ENCODE measurements at regions not wholly inside any gene's neighbourhood (a gene's known extent, or its start where the extent isn't known, plus 50 kb on each side); places are given as distances from the start of the nearest gene placed in this dataset.

DNA sequence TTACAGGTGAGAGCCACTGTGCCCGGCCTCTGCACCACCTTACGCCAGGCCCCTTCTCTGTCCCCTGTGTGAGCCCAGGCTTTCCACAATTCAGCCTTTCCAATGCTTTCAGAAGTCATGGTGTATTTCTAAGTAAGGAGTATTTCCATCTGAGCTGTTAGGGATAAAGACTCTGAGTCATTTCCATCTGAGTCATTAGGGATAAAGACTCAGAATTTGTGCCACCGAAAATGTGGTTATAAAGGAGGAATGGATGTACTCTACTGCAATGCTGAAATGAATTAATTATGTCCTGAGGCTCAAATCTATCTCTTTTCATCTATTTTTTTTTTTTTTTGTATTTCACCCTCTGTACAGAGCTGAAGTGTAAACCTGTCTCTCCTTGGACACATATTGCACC is 84.0 kb downstream of the GATA3 start:
- DNase-seq (ENCODE audit: low read depth, low spot score), result no peak
- no peak overlapping the region for H3K4me3 ChIP-seq (ENCODE audit: insufficient read length, low read depth)
- TF ChIP-seq SUZ12 (IDR thresholded peaks at IDR 0.05; ENCODE audit: extremely low read depth, insufficient read depth, insufficient read length) (no peak), ZNF274 (IDR thresholded peaks at IDR 0.05; ENCODE audit: low read depth, low read length) (no peak), YY1 (IDR thresholded peaks at IDR 0.05; ENCODE audit: insufficient read depth, insufficient read length) (no peak)
- H3K9me3 ChIP-seq (ENCODE audit: insufficient read depth, low read length), result no peaks in the 10 kb centered on the region
- no peaks in the 10 kb centered on the region for H3K36me3 ChIP-seq (ENCODE audit: insufficient read depth, insufficient read length, low read length)
- H3K9ac ChIP-seq (ENCODE audit: insufficient read length, low read depth), result no peak overlapping the region
- no peaks in the 10 kb centered on the region for H3K27me3 ChIP-seq (ENCODE audit: insufficient read depth, insufficient read length)
- H3K4me1 ChIP-seq (ENCODE audit: insufficient read depth, insufficient read length), result no peaks in the 10 kb centered on the region

DNA sequence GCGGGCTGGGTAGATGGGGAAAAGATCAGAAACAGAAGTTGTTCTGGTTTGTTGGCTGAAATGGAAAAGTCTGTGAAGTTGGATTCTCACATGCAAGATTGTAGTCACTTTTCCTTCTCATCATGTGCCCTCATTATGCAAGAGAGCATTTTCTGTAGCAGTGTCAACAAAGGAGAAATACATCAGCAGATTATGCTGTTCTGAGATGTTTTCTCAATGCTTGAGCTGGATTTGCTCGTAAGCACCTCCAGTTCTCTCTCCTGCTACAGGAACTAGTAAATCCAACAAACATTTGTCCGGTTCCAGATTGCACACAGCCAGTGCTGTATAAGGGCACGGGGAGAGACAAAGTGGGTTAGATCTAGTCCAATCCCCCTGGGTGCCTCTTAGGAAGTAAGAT is 90.0 kb downstream of the GATA3 start:
- Histone ChIP-seq H3K4me1 (ENCODE audit: insufficient read depth, insufficient read length) (no peaks in the 10 kb centered on the region), H3K27me3 (ENCODE audit: insufficient read depth, insufficient read length) (no peaks in the 10 kb centered on the region), H3K9me3 (ENCODE audit: insufficient read depth, low read length) (no peaks in the 10 kb centered on the region), H3K36me3 (ENCODE audit: insufficient read depth, insufficient read length, low read length) (no peaks in the 10 kb centered on the region), H3K9ac (ENCODE audit: insufficient read length, low read depth) (no peak overlapping the region), H3K4me3 (ENCODE audit: insufficient read length, low read depth) (no peak overlapping the region)
- TF ChIP-seq YY1 (IDR thresholded peaks at IDR 0.05; ENCODE audit: insufficient read depth, insufficient read length) (no peak), ZNF274 (IDR thresholded peaks at IDR 0.05; ENCODE audit: low read depth, low read length) (no peak), SUZ12 (IDR thresholded peaks at IDR 0.05; ENCODE audit: extremely low read depth, insufficient read depth, insufficient read length) (no peak)
- no peak for DNase-seq (ENCODE audit: low read depth, low spot score)

DNA sequence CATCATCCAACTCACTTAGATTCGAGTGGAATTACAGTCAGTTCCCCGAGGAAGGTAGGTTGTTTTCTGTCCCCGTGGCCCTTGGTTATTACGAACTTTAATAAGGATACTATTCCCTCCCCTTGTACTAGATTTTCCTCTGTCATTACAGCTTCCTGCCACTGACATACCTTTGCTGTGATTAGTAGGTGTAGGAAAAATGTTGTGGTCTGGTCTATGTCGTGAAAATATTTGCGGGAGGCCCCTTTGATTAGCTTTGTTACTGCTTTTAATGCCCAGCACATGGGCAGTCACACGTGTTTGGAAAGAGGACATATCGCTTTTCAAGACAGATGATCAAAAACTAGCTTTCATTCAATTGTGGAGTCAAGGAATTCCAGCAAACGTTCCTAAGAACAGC is 92.2 kb downstream of the GATA3 start:
- DNase-seq (ENCODE audit: low read depth, low spot score), result no peak
- Histone ChIP-seq H3K4me1 (ENCODE audit: insufficient read depth, insufficient read length) (no peaks in the 10 kb centered on the region), H3K36me3 (ENCODE audit: insufficient read depth, insufficient read length, low read length) (no peaks in the 10 kb centered on the region), H3K9me3 (ENCODE audit: insufficient read depth, low read length) (no peaks in the 10 kb centered on the region), H3K9ac (ENCODE audit: insufficient read length, low read depth) (no peak overlapping the region), H3K27me3 (ENCODE audit: insufficient read depth, insufficient read length) (no peaks in the 10 kb centered on the region), H3K4me3 (ENCODE audit: insufficient read length, low read depth) (no peak overlapping the region)
- TF ChIP-seq SUZ12 (IDR thresholded peaks at IDR 0.05; ENCODE audit: extremely low read depth, insufficient read depth, insufficient read length) (no peak), YY1 (IDR thresholded peaks at IDR 0.05; ENCODE audit: insufficient read depth, insufficient read length) (no peak), ZNF274 (IDR thresholded peaks at IDR 0.05; ENCODE audit: low read depth, low read length) (no peak)

DNA sequence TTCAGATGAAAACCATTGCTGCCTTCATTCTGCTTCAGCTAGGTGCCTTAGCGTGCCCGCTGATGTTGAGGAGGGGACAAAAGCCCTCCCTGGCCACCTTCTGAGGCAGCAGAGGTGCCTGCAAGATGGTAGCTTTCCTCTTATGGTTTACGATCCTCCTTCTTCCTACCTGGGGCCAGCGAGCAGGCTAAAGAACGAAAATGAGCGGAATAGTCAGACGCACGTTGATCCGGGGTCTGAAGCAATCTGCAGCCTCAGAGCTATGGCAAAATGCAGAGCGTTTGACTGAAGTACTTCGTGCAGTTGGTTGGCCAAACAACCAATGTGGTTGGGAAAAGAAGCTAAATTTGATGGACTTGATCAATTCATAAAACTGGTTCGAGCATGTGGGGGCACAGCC is 95.5 kb downstream of the GATA3 start:
- H3K4me3 ChIP-seq (ENCODE audit: insufficient read length, low read depth), result no peak overlapping the region
- H3K9ac ChIP-seq (ENCODE audit: insufficient read length, low read depth), result no peak overlapping the region
- TF ChIP-seq SUZ12 (IDR thresholded peaks at IDR 0.05; ENCODE audit: extremely low read depth, insufficient read depth, insufficient read length) (no peak), YY1 (IDR thresholded peaks at IDR 0.05; ENCODE audit: insufficient read depth, insufficient read length) (no peak), ZNF274 (IDR thresholded peaks at IDR 0.05; ENCODE audit: low read depth, low read length) (no peak)
- no peaks in the 10 kb centered on the region for H3K4me1 ChIP-seq (ENCODE audit: insufficient read depth, insufficient read length)
- H3K36me3 ChIP-seq (ENCODE audit: insufficient read depth, insufficient read length, low read length), result no peaks in the 10 kb centered on the region
- H3K27me3 ChIP-seq (ENCODE audit: insufficient read depth, insufficient read length), result no peaks in the 10 kb centered on the region
- DNase-seq (ENCODE audit: low read depth, low spot score), result no peak
- no peaks in the 10 kb centered on the region for H3K9me3 ChIP-seq (ENCODE audit: insufficient read depth, low read length)

DNA sequence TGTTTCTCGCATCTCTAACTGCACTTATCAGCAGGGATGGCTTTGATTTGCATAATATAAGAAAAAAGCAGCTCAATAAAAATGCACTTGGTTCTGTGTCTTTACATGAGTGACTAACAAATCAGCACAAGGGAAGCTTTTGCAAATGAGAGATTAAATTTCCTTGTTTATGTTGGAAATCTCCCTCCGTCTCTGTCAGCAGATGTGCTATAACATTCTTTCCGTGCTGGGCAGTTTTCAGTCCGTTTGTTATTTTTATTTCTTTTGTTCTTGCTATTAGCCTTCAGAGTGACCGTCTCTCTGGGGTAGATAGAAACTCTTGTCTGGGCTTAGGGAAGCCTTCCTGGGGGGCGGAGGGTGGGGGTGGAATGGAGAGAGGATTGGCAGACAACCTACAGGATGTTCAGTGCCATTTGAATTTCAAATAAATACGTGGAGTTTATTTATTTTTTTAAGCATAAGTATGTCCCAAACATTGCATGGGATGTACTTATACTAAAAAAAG is 96.0 kb downstream of the GATA3 start:
- no peaks in the 10 kb centered on the region for H3K36me3 ChIP-seq (ENCODE audit: insufficient read depth, insufficient read length, low read length)
- no peak for DNase-seq (ENCODE audit: low read depth, low spot score)
- no peak overlapping the region for H3K4me3 ChIP-seq (ENCODE audit: insufficient read length, low read depth)

DNA sequence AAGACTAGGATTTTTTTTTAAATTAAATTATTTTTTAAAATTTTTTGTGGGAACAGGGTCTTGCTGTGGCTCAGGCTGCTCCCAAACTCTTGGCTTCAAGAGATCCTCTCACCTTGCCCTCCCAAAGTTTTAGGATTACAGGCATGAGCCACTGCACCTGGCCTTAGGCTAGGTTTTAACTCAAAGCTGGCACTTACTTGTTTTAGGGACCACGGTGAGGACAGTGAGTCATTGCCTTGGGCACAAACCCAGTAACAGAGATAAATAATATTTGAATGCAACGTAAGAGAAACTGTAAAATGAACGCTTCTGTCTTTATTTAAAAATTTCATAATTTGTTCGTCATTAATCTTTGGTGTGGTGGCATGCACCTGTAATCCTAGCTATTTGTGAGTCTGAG is 96.6 kb downstream of the GATA3 start:
- no peaks in the 10 kb centered on the region for H3K36me3 ChIP-seq (ENCODE audit: insufficient read depth, insufficient read length, low read length)
- H3K9ac ChIP-seq (ENCODE audit: insufficient read length, low read depth), result no peak overlapping the region
- no peaks in the 10 kb centered on the region for H3K27me3 ChIP-seq (ENCODE audit: insufficient read depth, insufficient read length)
- TF ChIP-seq SUZ12 (IDR thresholded peaks at IDR 0.05; ENCODE audit: extremely low read depth, insufficient read depth, insufficient read length), result no peak
- no peak for TF ChIP-seq YY1 (IDR thresholded peaks at IDR 0.05; ENCODE audit: insufficient read depth, insufficient read length)
- no peak for TF ChIP-seq ZNF274 (IDR thresholded peaks at IDR 0.05; ENCODE audit: low read depth, low read length)
- H3K9me3 ChIP-seq (ENCODE audit: insufficient read depth, low read length), result no peaks in the 10 kb centered on the region
- no peak for DNase-seq (ENCODE audit: low read depth, low spot score)
- H3K4me1 ChIP-seq (ENCODE audit: insufficient read depth, insufficient read length), result no peaks in the 10 kb centered on the region
- H3K4me3 ChIP-seq (ENCODE audit: insufficient read length, low read depth), result no peak overlapping the region

More for the DNA sequence above, 96.0 kb downstream of the GATA3 start:
- H3K9ac ChIP-seq (ENCODE audit: insufficient read length, low read depth), result no peak overlapping the region
- no peaks in the 10 kb centered on the region for H3K9me3 ChIP-seq (ENCODE audit: insufficient read depth, low read length)
- no peaks in the 10 kb centered on the region for H3K4me1 ChIP-seq (ENCODE audit: insufficient read depth, insufficient read length)
- no peaks in the 10 kb centered on the region for H3K27me3 ChIP-seq (ENCODE audit: insufficient read depth, insufficient read length)
- TF ChIP-seq SUZ12 (IDR thresholded peaks at IDR 0.05; ENCODE audit: extremely low read depth, insufficient read depth, insufficient read length), result no peak
- TF ChIP-seq ZNF274 (IDR thresholded peaks at IDR 0.05; ENCODE audit: low read depth, low read length), result no peak
- no peak for TF ChIP-seq YY1 (IDR thresholded peaks at IDR 0.05; ENCODE audit: insufficient read depth, insufficient read length)

DNA sequence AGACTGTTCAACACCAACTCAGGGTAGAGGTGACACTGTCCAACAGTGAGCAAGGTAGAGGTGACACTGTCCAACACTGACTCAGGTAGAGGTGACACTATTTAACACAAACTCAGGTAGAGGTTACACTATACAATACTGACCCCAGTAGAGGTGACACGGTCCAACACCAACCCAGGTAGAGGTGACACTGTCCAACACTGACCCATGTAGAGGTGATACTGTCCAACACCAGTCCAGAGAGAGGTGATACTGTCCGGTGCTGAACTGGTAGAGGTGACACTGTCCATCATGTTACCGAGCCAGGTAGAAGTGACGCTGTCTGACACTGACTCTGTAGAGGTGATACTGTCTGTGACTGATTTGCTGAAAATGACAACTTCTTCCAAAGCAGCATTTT is 102.4 kb downstream of the GATA3 start:
- no peaks in the 10 kb centered on the region for H3K27me3 ChIP-seq (ENCODE audit: insufficient read depth, insufficient read length)
- no peak for DNase-seq (ENCODE audit: low read depth, low spot score)
- H3K4me3 ChIP-seq (ENCODE audit: insufficient read length, low read depth), result no peak overlapping the region
- no peak for TF ChIP-seq SUZ12 (IDR thresholded peaks at IDR 0.05; ENCODE audit: extremely low read depth, insufficient read depth, insufficient read length)
- no peak for TF ChIP-seq YY1 (IDR thresholded peaks at IDR 0.05; ENCODE audit: insufficient read depth, insufficient read length)
- TF ChIP-seq ZNF274 (IDR thresholded peaks at IDR 0.05; ENCODE audit: low read depth, low read length), result no peak
- H3K4me1 ChIP-seq (ENCODE audit: insufficient read depth, insufficient read length), result no peaks in the 10 kb centered on the region
- H3K36me3 ChIP-seq (ENCODE audit: insufficient read depth, insufficient read length, low read length), result no peaks in the 10 kb centered on the region
- H3K9me3 ChIP-seq (ENCODE audit: insufficient read depth, low read length), result no peaks in the 10 kb centered on the region
- no peak overlapping the region for H3K9ac ChIP-seq (ENCODE audit: insufficient read length, low read depth)
